Muscle of back (tissue), 3 donors: ENCODE measurements at regions not wholly inside any gene's neighbourhood (a gene's known extent, or its start where the extent isn't known, plus 50 kb on each side); places are given as distances from the start of the nearest gene placed in this dataset.

ENCODE experiments used
- DNase-seq, 3 donors: peaks; one replicate each; pipeline versions ENCODE4 v3.0.0 to v3.0.0-alpha.2; 2013

GRCh38 chr6:22466665-22467245 lies 102.6 kb upstream of the HDGFL1 start:
- DNase-seq: no peak

- no peak for DNase-seq
Measured at GRCh38 chr6:22467645-22468044, 101.7 kb upstream of the HDGFL1 start.

DNA sequence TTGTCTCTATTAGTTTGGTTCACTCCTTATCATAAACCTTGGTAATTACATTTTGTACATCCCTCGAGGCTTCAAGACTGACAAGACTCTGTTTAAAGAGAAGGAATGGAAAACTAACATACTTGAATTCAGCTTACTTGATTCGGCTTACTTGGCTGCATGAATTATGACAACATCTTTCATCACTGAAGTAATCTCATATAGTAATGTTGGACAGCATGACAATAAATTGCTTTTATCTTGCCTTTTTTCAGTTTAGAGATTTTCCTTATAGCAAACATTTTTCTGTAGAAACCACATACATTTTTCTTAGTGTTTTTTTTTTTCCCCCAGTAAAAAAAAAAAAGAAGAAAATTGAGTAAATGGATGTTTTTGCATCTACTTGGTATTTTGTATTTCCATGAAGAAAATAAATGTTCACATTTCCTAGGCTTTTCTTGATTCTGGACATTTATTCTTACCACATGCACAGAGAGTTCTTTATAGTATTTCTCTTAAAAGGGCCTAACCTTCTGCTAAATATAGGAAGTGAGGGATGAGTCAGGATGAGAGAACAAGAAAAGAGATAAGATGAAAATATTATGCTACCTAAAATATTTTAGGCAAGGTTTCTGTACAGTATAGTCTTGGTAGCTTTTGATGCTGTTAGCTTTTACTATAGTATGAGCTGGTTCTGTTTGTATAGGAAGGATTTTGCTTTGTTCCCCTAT lies 101.0 kb upstream of the HDGFL1 start:
- DNase-seq: peak in 1 of 3 donors; percentile 24

DNA sequence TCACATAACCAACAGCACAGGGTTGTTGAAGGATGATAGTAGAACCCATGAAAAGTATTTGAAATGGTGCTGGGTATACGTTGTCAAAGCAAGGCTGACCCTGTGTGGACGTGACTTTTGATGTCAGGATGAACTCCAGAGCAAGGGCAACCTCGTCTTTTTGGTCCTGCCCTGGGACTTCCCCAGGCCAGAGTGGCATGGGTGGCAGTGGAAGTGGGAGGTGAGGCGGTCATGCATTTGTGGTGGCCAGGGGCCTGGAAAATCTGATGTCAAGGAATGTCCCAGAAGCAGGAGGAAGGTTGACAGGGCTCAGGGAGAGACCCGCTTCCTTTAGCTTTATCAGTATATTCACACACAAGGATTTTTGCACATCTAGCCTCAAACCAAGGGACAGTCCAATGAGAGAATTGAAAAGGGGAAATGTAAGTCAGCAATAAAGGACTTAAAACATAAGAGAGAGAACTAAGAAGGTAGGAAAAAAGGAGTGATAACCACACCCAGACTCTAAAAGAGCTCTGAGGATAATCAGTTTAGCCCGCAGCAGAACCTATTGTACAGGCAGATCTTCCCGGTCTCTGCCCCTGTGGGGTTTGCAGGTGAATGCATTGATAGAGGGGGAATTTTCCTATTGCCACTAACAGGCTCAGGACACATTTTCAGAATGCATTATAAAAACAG lies 98.8 kb upstream of the HDGFL1 start:
- DNase-seq: no peak

DNA sequence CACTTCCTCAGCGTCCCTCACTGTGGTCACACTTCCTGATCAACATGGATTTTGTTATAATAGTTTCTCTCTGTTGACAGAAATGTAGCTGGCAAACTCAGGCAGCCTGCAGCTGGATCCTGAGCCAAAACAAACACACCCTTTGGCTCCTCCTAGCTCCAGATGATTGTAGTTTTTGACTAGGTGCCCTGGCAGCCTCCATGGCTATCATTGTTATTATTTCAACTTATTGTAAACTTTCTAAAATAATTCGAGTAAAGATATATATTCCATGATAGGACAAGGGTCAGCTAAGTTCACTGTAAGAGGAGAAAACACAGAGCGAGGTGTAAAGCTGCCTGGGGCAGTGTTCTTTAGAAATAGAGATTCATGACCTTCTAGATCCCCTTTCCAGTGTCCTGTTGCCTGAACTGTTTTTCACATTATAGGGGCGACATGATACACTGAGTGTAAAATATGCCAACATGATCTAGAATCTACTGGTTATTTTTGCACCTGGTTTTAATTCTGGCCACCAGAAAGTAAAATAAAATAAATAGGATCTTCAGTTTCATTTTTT lies 98.2 kb upstream of the HDGFL1 start:
- peak; percentile 50 to 82 (median 65) for DNase-seq

DNA sequence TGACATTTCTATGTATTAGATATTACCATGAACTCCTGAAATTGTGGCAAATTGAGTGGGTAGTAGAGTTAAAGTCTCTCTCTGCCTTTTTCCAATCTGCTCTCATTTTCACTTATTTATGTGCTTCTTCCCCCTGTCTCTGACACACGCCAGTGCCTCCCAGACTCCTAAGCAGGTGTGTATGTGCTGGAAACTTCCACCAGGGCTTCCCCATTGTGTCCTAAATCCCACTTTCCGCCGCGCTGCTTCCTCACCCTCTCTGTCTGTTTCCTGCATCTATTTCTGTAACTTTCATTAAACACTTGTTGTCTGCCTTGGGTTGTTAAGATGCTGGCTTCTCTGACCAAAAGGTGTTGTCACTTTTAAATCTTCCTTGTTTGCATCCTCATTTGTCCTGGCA lies 97.6 kb upstream of the HDGFL1 start:
- peak in 1 of 3 donors; percentile 31 for DNase-seq

- no peak for DNase-seq
Measured at GRCh38 chr6:22473991-22474682, 95.2 kb upstream of the HDGFL1 start.

DNA sequence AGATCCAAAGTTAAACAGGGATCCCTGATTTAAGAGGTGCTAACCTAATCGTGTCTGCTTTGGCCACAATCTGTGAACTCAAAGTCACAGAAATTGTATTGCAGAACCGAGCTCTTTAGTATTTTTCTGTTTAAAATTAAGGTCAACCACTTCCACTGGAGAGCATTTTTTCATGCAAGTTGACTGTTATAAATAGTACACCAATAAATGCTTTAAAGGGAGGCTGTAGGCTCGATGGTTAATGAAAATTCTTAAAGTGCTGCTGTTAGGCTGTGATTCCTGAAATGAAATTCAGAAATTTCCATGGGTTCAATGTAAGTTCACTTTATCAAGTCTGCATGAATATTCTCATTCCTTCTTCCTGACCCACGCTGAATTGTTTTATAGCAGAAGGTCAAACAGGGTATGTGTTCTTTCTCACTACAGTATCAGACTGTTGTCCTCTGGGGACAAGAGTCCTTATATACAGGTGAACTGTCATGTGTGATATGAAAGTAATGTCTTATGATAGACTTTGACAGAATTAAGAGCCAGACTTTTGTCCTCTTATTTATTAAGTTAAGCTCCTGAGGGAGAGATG lies 92.5 kb upstream of the HDGFL1 start:
- DNase-seq: peak in 1 of 3 donors; percentile 17

DNA sequence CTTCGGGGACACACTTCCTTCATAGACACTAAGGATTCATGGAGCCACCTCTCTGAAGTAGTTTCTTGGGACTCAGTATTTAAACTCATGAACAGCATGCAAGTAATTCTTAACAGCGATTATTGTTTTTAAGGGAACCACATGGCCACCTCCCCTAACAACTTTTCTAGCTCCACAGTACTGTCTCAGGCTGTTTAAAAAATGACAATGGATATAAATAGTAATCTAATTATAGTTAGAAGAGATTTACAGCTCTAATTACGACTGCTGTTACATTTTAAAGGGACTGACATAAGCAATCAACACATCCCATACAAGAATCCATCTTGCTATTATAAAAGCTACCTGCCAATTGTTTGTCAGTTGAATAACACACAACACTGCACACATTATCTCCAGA lies 72.1 kb upstream of the HDGFL1 start:
- DNase-seq: no peak

GRCh38 chr6:22499815-22500214 lies 69.6 kb upstream of the HDGFL1 start:
- no peak for DNase-seq

GRCh38 chr6:22506496-22506895 lies 62.9 kb upstream of the HDGFL1 start:
- DNase-seq: peak in 1 of 3 donors; percentile 48

- DNase-seq: peak; percentile 64 to 84 (median 75)
Measured at GRCh38 chr6:22512686-22513427, 56.5 kb upstream of the HDGFL1 start.

DNA sequence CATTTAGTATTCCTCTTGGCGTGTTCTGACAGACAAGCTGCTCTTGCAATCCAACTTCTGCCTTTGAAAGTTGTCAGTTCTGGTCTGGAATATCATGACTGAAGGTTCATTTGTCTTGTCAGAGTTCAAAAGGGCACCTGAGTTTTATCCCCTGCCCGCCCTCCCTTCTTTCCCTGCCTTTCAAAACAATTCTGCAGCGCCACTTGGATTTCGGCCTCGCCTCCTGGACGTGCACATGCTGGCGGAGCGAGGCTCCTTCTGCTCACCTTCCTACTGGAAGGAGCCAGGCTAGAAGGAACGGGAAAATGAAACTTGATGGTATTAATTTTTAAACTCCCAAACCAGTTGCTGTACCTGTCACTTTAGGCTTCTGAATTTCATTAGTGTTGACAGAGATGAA lies 55.7 kb upstream of the HDGFL1 start:
- peak in 2 of 3 donors; percentile 7 to 25 for DNase-seq

DNA sequence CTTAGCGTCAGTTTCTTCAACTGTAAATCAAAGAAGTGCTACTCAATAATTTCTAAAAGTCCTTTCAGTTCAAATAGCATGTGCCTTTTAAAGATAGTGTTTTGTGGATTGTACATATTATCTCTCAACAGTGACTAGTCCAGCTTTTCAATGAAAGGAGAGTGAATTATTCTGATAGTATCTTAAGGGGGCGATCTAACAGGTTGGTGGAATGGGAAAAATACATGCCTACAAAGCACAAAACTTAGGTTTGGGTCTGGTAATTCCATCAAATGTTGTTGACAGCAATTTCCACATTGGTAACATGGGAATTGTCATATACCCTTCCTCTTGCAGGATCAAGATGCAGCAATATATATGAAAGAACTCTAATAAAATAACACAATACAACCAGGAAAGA lies 50.1 kb upstream of the HDGFL1 start:
- DNase-seq: no peak
